ENCODE measurements at regions not wholly inside any gene's neighbourhood (a gene's known extent, or its start where the extent isn't known, plus 50 kb on each side); places are given as distances from the start of the nearest gene placed in this dataset.

GRCh38 chr13:44790289-44790688, 199.0 kb downstream of the NUFIP1 start:
- TF ChIP-seq AGO1 (IDR thresholded peaks at IDR 0.05; ENCODE audit: low read depth, low read length, poor library complexity, severe bottlenecking) (no peak), MIER2 (CRISPR knock-in tag; IDR thresholded peaks at IDR 0.05) (no peak), CREB1 (IDR thresholded peaks at IDR 0.05) (no peak), CREB1 (CRISPR knock-in tag; IDR thresholded peaks at IDR 0.05) (no peak), HMG20A (CRISPR knock-in tag; IDR thresholded peaks at IDR 0.05; ENCODE audit: borderline replicate concordance) (no peak), MED13 (CRISPR knock-in tag; IDR thresholded peaks at IDR 0.05) (no peak), YY1 (IDR thresholded peaks at IDR 0.05; ENCODE audit: insufficient read depth, insufficient replicate concordance, low read depth, low read length) (no peak), REST (IDR thresholded peaks at IDR 0.05; ENCODE audit: borderline replicate concordance in 1 of 2, low read depth in 1 of 2, low read length in 2 of 2) (no peak), FOXA3 (CRISPR knock-in tag; IDR thresholded peaks at IDR 0.05) (no peak), DPF2 (CRISPR knock-in tag; IDR thresholded peaks at IDR 0.05; ENCODE audit: borderline replicate concordance, low read depth) (no peak), POLR2A (IDR thresholded peaks at IDR 0.05; ENCODE audit: insufficient read depth in 1 of 2, low read depth in 2 of 2, low read length in 2 of 2) (no peak), CTCF (CRISPR knock-in tag; IDR thresholded peaks at IDR 0.05) (no peak), TP53 (CRISPR knock-in tag; conservative IDR thresholded peaks at IDR 0.05) (no peak), ATF1 (CRISPR knock-in tag; IDR thresholded peaks at IDR 0.05) (no peak), KAT8 (CRISPR knock-in tag; IDR thresholded peaks at IDR 0.05) (no peak)
